ENCODE measurements at regions not wholly inside any gene's neighbourhood (a gene's known extent, or its start where the extent isn't known, plus 50 kb on each side); places are given as distances from the start of the nearest gene placed in this dataset.

GRCh38 chr1:29500041-29500440, 263.7 kb downstream of the PTPRU start:
- no peak for DNase-seq

- DNase-seq = no peak
Observed at GRCh38 chr1:29499104-29499650, 262.9 kb downstream of the PTPRU start.

GRCh38 chr1:29498126-29499103, 262.1 kb downstream of the PTPRU start:
- DNase-seq = no peak

GRCh38 chr1:29497395-29498125, 261.2 kb downstream of the PTPRU start:
- no peak for DNase-seq

DNA sequence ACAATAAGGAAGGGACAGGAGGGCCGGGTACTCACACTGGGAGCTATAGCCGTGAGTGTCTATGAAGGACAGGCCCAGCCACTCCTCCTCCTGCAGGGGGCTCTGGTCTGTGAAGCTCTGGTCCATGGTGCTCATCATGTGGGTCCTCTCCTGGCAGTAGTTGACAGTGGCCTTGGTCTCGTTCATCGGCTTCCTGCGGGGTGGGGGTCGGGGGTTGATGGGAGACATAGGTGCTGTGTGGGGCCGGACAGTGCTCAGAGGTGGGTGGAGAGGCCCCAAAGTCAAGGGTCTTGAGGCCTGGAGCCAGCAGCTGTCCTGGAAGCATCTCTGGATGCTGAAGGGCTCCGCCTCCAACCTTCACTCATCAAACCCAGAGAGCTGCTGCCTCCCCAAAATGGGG, 260.4 kb downstream of the PTPRU start:
- DNase-seq = no peak

DNA sequence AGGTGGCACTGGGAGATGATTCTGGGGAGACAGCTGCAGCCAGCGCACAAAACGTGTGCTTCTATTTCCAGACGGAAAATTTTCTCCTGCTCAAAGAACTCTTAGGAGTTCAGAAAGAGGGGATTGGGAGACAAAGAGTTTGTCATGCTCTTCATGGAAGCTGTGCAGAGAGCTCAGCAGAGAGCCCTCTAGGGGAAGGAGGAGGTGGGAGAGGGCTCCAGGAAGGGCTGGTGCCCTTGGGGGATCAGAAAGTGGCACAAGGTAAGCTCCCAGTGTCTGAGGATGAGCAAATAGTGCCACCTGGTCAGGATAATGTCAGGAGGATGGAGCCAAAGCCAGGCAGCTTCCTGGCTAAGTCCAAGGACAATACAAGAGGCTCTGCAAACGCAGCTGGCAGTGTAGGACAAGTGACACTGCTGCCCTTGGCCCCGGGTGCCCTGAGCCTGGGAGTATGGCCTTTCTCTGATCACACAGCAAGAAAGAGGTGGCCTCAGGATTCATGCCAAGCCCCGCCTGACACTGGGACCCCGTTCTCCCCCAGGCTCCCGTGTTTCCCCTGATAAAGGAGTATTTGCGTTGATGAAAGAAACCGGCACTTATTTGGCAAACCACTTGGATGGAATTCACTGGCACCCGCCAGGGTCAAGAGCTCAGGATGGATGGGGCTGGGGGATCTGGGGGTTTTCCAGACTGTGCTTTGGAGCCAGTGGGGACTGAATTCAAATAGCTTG, 254.0 kb downstream of the PTPRU start:
- DNase-seq = no peak

- no peak for DNase-seq
Observed at GRCh38 chr1:29489471-29489870, 253.1 kb downstream of the PTPRU start.

DNA sequence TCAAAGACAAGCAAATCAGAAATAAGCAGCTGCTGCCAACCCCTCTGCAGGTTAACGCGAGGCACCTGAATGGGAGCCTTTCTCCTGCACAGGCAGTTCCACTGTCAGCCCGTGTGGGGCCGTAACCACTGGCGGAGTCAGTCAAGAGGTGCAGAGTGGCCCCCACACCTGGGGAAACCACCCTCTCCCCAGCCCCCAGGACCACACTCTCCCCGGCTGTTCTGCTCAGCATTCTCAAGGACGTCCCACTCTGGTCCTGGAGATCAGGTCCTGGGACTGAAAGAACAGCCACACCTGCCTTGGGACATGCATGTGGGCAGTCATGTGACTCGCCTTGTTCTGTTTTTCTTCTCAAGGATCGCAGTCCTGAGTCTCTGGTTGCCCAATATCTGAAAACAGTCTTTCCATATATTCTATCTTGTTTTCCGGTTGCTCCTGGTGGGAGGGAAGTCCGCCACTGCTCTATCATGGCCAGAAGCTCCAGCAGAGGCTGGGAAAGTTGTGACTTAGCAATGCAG, 252.5 kb downstream of the PTPRU start:
- no peak for DNase-seq

DNA sequence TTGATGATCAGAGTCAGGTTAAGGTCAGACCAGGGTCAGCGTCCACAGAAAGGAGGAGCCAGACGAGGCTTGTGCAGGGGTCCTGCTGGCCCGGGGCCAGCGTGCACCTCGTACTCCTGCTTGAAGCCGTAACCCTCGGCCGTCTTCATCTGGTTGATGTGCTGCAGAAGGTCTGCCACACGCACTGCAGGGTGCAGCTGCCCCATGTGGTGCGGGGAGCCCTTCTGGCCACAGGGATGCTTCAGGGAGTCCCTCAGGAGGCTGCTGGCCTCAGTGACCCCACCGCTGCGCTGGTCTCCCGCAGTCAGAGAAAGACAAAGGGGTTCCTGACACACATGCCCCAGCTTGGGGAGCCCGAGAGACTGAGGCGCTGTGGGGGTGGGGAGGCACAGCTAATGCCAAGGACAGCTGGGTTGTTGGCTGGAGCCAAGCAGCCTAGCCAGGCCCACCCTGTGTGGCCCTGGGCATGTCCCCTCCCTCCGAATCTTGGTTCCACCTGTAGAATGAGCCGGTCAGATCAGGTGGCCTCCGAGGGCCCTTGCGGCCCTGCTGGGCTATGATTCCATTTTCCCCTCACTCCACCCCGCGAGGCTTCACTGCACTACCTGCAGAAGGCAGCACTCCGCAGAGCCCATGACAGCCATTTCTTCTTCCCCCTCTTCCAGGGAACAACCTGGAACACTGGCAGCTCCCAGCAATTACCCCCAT, 251.9 kb downstream of the PTPRU start:
- DNase-seq = no peak

GRCh38 chr1:29487291-29487690, 251.0 kb downstream of the PTPRU start:
- DNase-seq = no peak

- DNase-seq = no peak
Observed at GRCh38 chr1:29485096-29485925, 249.0 kb downstream of the PTPRU start.

- no peak for DNase-seq
Observed at GRCh38 chr1:29482991-29483390, 246.7 kb downstream of the PTPRU start.

DNA sequence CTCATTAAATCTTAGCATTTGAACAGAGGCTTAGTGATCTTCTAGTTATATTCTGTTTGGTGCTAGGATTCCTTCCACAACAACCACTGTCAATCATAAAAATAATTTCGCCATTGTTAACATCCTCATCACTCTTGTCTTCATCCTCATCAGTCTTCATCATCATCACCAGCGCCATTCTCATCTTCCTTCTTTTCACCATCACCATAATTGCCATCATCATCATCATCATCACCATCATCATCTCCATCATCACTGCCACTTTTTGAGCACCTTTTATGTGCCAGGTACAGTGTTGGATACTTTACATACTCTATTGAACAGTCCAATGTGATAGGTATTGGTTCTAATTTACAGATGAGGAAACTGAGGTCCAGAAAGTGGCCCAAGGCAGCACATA, 245.7 kb downstream of the PTPRU start:
- no peak for DNase-seq

DNA sequence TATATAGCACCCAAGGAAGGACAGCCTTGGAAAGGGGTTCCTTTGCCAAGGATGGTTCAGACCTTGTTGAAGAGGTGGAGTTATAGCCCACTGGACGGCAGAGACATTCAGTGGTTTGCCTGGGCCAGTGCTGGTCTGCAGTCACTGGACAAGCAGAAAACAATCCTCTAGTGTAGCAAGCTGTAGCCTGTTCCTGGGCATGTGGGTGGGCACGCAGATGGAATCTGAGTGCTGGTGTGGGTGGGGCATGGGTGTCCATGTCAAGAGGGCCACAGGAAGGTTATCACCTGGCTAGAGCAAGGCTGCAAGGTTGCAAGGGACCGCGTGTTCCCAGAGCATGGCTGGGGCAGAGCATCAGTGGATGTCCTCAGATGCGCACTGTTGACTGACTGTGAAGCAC, 244.7 kb downstream of the PTPRU start:
- DNase-seq = no peak

DNA sequence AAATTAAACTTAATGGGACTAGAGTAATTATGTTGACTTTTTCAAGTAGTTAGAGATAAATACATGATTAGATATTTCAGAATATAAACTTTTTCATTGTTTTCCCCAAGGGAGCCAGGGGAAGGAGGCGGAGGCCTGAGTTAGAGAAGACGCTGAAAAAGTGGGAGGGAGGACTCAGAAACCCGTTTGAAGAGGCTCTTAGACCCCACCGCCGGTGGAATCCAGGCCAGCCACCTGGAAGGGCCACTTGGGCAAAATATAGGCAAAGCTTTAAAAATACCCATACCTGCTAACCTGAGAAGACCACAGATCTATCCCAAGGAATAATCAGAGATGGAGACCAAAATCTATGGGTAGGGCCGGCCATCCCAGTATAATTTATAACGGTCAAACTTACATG, 242.6 kb downstream of the PTPRU start:
- no peak for DNase-seq

DNA sequence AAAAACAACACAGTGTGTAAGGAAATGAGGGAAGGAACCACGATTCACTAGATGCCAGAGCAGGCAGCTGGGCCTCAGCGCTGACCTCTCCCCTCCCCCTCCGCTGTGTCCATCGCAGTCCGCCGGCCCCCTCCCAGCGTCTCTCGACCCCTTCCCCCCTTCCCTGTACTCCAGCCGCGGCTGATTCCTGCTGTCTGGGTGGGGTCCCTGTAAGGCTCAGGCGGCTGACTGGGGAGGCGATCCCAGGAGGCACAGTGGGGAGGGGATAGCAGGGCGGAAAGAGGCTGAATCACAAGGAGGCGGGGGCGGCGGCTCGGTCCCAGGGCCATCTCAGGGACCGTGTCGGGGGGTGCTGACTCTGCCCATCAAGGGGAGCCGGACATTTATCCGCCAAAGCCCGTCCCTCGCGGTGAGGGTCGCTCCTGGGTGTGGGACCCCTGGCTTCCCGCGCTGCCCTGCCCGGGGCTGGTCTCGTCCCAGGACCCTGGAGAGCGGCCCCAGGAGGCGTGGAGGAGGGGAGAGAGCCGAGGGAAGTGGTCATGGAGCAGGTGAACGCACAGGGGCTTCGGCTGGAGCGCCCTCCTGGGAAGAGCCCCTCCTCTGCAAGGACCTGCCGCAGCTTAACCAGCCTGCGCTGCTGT, 241.9 kb downstream of the PTPRU start:
- no peak for DNase-seq

- no peak for DNase-seq
Observed at GRCh38 chr1:29475326-29475725, 239.0 kb downstream of the PTPRU start.

DNA sequence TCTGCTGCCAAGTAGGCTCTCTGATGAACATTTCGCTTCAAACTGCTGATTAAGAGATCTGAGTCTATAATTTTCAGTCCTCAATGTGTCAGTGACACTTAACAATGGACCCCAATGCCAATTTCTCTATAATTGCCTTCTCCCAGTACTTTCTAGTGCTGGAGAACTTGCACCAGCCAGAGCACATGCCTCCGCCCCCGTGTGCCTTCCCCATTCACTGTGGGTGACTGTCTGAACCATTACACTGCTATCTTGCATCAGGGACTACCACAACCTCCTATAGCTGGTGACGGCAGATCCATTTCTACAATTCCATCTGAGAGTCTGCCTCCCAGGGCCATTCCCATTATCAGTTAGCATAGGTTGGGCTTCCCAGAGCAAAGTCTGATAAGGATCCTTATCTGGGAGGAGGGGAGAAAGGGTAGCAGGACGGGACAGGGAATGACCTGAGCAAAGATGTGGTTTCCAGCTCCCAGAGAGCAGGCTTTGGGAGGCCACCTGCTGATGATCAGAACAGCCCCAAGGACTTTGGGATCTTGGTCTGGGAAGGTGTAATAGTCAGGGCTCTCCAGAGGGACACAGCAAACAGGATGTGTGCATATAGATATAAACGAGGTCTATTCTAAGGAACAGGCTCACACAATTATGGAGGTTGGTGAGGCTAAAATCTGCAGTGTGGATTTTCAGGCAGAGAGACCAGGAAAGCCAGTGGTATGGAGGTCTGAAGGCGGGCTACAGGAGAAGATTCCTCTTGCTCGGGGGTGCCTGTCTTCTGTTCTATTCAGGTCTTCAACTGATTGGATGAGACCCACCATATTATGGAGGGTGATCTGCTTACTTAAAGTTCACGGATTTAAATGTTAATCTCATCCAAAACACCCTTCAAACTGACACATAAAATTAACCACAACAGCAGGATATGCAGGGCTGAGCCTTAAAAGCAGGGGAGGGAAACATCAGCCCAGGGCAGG, 238.2 kb downstream of the PTPRU start:
- DNase-seq = no peak

DNA sequence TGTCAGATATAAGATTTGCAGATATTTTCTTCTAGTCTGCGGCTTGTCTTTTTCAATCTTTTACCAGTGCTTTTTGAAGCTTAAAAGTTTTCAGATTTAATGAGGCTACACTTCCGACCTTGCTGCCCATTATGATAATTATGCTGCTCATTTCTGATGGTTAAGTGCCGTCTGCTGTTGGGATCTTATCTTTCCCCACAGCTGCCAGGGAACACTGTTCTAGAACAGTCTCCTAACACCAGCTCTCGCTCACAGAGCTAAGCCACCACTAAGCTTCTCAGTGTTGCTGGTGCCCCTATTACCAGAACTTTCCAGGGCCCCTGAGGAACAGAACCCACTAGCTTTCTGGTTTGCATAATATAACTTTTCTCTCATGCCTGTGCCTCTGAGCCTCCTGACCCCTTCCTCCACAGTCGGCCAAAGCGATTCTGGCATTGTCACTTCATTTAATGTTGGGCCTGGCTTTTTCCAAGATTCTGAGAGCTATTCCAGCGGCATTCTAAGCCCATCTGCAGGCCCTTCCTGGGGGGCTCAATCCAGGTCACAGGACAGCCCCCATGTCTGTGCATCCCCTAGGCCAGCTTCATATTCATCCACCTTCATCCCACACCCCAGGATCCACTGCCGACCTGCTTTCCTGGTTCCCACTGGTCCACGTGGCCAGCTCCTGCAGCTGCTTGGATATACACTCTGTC, 237.0 kb downstream of the PTPRU start:
- no peak for DNase-seq

Data from CD4-positive, alpha-beta T cell treated with Interleukin-21 for 1 hour (primary cell).